AG04450 (cell line): ENCODE measurements at regions not wholly inside any gene's neighbourhood (a gene's known extent, or its start where the extent isn't known, plus 50 kb on each side); places are given as distances from the start of the nearest gene placed in this dataset.
"Not testable (repeated sequence)": the region's sequence is repeated elsewhere in the genome, so short reads cannot be mapped to it uniquely, and the experiment has no call there.

Source experiments
- CTCF ChIA-PET: fragments of 300-600, 350-600 bp; formaldehyde crosslinking; extraction: SDS; loops from one replicate; lab custom pipeline; 2022; ENCODE audit warnings: antibody characterized with exemption, inconsistent platforms; lab: Charles Lee
- POLR2A ChIA-PET: fragments of 350-600 bp; formaldehyde crosslinking; extraction: SDS; loops from one replicate; lab custom pipeline; 2021; ENCODE audit warnings: antibody characterized with exemption, inconsistent platforms; lab: Yijun Ruan, JAX
- DNase-seq: peaks from one replicate; pipeline ENCODE4 v3.0.0-alpha.2; 2011; ENCODE audit warnings: low read depth, low spot score
- H3K27ac ChIP-seq: one replicate; pipeline ENCODE4 v1.5.1; 2012; ENCODE audit warnings: low read depth, low read length, control low read depth
- H3K27me3 ChIP-seq: one replicate; pipeline ENCODE4 v1.6.0; 2012; ENCODE audit warnings: low read length; ENCODE audit not compliant: control insufficient read depth, insufficient read depth
- H3K4me3 ChIP-seq: 2 replicates; pipeline ENCODE4 v1.5.1; 2011; ENCODE audit warnings: mild to moderate bottlenecking, low read depth, low read length, control low read depth
- H3K9me3 ChIP-seq: 2 replicates; pipeline ENCODE4 v1.5.1; 2012; ENCODE audit warnings: low read length; ENCODE audit not compliant: control insufficient read depth, insufficient read depth
- CTCF ChIP-seq: IDR thresholded peaks from 2 replicates; pipeline ENCODE4 v1.5.1; 2011; ENCODE audit warnings: low read depth, low read length, control low read depth, inconsistent platforms

DNA sequence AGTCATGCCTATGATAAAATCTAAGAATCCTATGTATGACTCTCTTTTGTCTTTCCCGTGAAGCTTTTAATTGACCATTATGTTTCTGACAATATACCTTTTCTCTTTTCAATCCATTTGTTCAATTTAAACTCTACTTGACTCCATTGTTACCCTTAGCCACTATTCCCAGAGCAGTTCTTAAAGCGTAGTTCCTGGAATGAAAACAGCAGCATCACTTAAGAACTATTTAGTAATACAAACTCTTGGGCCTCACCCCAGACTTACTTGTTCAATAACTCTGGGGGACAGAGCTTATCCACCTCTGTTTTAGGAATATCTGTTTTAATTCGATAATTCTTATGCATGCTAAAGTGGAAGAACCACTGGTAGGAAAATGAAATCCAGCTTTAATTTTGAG is 358.4 kb downstream of the PRR32 start:
- no peak overlapping the region for H3K27ac ChIP-seq
- DNase-seq: no peak
- no peak overlapping the region for H3K4me3 ChIP-seq
- POLR2A ChIA-PET: no interaction called here
- TF ChIP-seq CTCF: no peak
- peaks cover 5% of the 10 kb centered on the region; the same call in 1 of the 2 replicates for H3K9me3 ChIP-seq
- CTCF ChIA-PET: no interaction called here
- H3K27me3 ChIP-seq: no peaks in the 10 kb centered on the region

GRCh38 chrX:127187095-127187494 is 367.6 kb downstream of the PRR32 start:
- no peaks in the 10 kb centered on the region for H3K27me3 ChIP-seq
- no peak for DNase-seq
- H3K9me3 ChIP-seq: no peaks in the 10 kb centered on the region
- ChIA-PET CTCF (no interaction called here), POLR2A (no interaction called here)
- H3K27ac ChIP-seq: no peak overlapping the region
- no peak for TF ChIP-seq CTCF
- H3K4me3 ChIP-seq: no peak overlapping the region

DNA sequence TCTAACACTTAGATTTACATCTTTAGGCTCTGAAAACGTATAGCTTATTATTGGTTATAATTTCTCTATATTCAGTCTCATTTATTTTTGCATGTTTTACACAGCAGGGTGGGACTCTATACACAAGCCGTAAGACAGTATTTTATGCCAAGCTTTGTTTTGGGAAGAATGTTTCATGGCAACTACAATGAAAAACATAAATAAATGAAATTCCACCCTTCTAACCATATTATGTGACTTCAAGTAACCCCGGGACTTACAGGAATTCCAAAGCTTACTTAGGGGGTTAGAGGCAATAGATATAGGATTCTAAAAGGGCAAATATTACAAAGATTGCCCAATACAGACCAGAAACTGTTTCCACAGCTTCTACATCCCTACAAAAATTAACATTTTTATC is 370.9 kb downstream of the PRR32 start:
- CTCF ChIA-PET: no interaction called here
- no peak overlapping the region for H3K27ac ChIP-seq
- DNase-seq: no peak
- no peaks in the 10 kb centered on the region for H3K9me3 ChIP-seq
- no peak for TF ChIP-seq CTCF
- no peak overlapping the region for H3K4me3 ChIP-seq
- no peaks in the 10 kb centered on the region for H3K27me3 ChIP-seq
- POLR2A ChIA-PET: no interaction called here

GRCh38 chrX:127207326-127207725 is 387.8 kb downstream of the PRR32 start:
- ChIA-PET POLR2A (no interaction called here), CTCF (no interaction called here)
- Histone ChIP-seq H3K27me3 (no peaks in the 10 kb centered on the region), H3K27ac (no peak overlapping the region), H3K9me3 (no peaks in the 10 kb centered on the region), H3K4me3 (no peak overlapping the region)
- DNase-seq: no peak
- TF ChIP-seq CTCF: no peak

GRCh38 chrX:127221821-127222220 is 402.3 kb downstream of the PRR32 start:
- POLR2A ChIA-PET, DNase-seq, H3K4me3 ChIP-seq, H3K27ac ChIP-seq, CTCF ChIA-PET, H3K9me3 ChIP-seq, H3K27me3 ChIP-seq: not testable (repeated sequence)

- no peak for DNase-seq
- TF ChIP-seq CTCF: no peak
- POLR2A ChIA-PET: no interaction called here
- no peak overlapping the region for H3K4me3 ChIP-seq
- no peaks in the 10 kb centered on the region for H3K27me3 ChIP-seq
- H3K27ac ChIP-seq: no peak overlapping the region
- CTCF ChIA-PET: no interaction called here
- H3K9me3 ChIP-seq: peaks cover 9% of the 10 kb centered on the region; the same call in 1 of the 2 replicates
Measured at GRCh38 chrX:127243654-127244053, 424.1 kb downstream of the PRR32 start.
